Glutamatergic neuron (in vitro differentiated cells): ENCODE measurements at regions not wholly inside any gene's neighbourhood (a gene's known extent, or its start where the extent isn't known, plus 50 kb on each side); places are given as distances from the start of the nearest gene placed in this dataset.

Experiments
- DNase-seq: peaks from one replicate; pipeline ENCODE4 v3.0.0; 2022
- H3K27ac Mint-ChIP-seq: one replicate; pipeline ENCODE4 v1.8.0; 2020; ENCODE audit warnings: mild to moderate bottlenecking, mixed read lengths, inconsistent platforms; ENCODE audit not compliant: unreplicated experiment
- H3K27me3 Mint-ChIP-seq: one replicate; pipeline ENCODE4 v1.8.0; 2020; ENCODE audit warnings: mild to moderate bottlenecking, moderate library complexity, mixed read lengths, inconsistent platforms; ENCODE audit not compliant: unreplicated experiment
- H3K36me3 Mint-ChIP-seq: one replicate; pipeline ENCODE4 v1.8.0; 2020; ENCODE audit warnings: mild to moderate bottlenecking, mixed read lengths, inconsistent platforms; ENCODE audit not compliant: unreplicated experiment
- H3K4me1 Mint-ChIP-seq: one replicate; pipeline ENCODE4 v1.8.0; 2020; ENCODE audit warnings: mild to moderate bottlenecking, low read depth, mixed read lengths, inconsistent platforms; ENCODE audit not compliant: unreplicated experiment
- H3K4me3 Mint-ChIP-seq: one replicate; pipeline ENCODE4 v1.8.0; 2020; ENCODE audit warnings: mild to moderate bottlenecking, mixed read lengths, inconsistent platforms; ENCODE audit not compliant: unreplicated experiment
- H3K9me3 Mint-ChIP-seq: one replicate; pipeline ENCODE4 v1.8.0; 2020; ENCODE audit warnings: mild to moderate bottlenecking, moderate library complexity, mixed read lengths, inconsistent platforms; ENCODE audit not compliant: unreplicated experiment
- CTCF ChIP-seq: fragments of 200-600 bp; sonication (generic); IDR thresholded peaks from one replicate; pipeline ENCODE4 v1.5.0; 2021; ENCODE audit not compliant: partially characterized antibody, unreplicated experiment

GRCh38 chr12:18969512-18969911 lies 160.0 kb upstream of the PLEKHA5 start:
- H3K27me3 Mint-ChIP-seq: peaks cover 6% of the 10 kb centered on the region
- peaks cover 4% of the 10 kb centered on the region for H3K9me3 Mint-ChIP-seq
- no peaks in the 10 kb centered on the region for H3K36me3 Mint-ChIP-seq
- no peak for TF ChIP-seq CTCF
- H3K27ac Mint-ChIP-seq: no peak overlapping the region
- peaks cover 43% of the 10 kb centered on the region for H3K4me1 Mint-ChIP-seq
- H3K4me3 Mint-ChIP-seq: no peak overlapping the region
- no peak for DNase-seq

DNA sequence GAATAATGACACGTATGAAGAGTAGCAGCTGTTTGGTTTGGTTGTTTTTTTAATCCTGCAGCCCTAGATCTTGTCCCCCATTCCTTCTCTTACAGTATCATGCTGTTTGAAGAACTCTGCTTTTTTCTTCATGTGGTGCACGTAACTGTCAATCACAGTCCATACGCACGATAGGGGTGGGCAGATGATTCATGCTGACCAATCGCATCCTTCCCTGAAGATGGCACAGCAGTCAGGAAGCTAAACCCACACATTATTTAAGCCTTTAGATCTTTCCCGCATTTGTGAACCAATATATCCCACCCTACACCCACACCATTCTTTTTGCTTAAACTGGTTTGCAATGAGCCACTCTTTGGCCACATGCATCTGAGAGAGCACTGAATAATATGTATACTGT lies 158.9 kb upstream of the PLEKHA5 start:
- Mint-ChIP-seq H3K4me3 (no peak overlapping the region), H3K4me1 (peaks cover 32% of the 10 kb centered on the region), H3K36me3 (no peaks in the 10 kb centered on the region), H3K9me3 (peaks cover 4% of the 10 kb centered on the region), H3K27me3 (peaks cover 2% of the 10 kb centered on the region), H3K27ac (no peak overlapping the region)
- TF ChIP-seq CTCF: no peak
- no peak for DNase-seq

DNA sequence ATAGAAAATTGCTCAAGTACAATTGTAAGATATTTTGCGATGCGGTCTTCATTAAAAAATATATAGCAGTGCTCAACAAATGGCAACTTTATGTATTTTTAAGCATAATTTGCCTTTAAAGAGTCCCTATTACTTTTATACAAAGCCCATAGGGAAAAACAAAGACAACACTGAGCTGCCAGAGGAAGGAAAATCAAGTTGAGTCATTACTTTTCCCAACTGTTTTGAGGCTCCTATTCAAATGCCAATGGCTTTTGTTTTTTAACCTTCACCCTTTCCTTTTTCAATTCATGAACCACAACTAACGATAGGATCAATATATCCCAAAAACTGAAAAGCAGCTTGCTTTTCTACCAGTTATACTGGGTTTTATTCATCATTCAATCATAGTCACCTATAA lies 157.6 kb upstream of the PLEKHA5 start:
- no peak for DNase-seq
- H3K4me1 Mint-ChIP-seq: peaks cover 20% of the 10 kb centered on the region
- no peak overlapping the region for H3K27ac Mint-ChIP-seq
- no peak for TF ChIP-seq CTCF
- peaks cover 9% of the 10 kb centered on the region for H3K36me3 Mint-ChIP-seq
- peaks cover 5% of the 10 kb centered on the region for H3K9me3 Mint-ChIP-seq
- peaks cover 2% of the 10 kb centered on the region for H3K27me3 Mint-ChIP-seq
- H3K4me3 Mint-ChIP-seq: no peak overlapping the region

GRCh38 chr12:18975933-18976332 lies 153.6 kb upstream of the PLEKHA5 start:
- no peak for TF ChIP-seq CTCF

DNA sequence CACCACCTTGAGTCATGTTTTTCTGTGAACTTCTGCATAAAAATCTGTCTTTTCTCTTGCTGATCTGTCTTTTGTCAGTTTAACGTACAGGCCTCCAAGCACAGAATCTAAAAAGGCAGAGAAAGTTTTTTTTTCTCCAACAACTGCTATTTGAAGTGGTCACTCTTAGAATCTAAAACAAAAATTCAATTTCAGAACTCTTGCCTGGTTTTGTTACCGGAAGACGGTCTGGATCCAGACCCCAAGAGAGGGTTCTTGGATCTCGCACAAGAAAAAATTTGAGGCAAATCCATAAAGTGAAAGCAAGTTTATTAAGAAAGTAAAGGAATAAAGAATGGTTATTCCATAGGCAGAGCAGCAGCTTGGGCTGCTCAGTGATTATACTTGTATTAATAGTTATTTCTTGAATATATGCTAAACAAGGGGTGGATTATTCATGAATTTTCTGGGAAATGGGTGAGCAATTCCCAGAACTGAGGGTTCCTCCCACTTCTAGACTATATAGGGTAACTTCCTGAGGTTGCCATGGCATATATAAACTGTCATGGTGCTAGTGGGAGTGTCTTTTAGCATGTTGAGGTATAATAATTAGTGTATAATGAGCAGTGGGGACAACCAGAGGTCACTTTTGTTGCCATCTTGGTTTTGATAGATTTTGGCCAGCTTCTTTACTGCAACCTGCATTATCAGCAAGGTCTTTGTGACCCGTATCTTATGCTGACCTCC lies 150.0 kb upstream of the PLEKHA5 start:
- Mint-ChIP-seq H3K27ac (no peak overlapping the region), H3K9me3 (peaks cover 4% of the 10 kb centered on the region), H3K27me3 (no peaks in the 10 kb centered on the region), H3K36me3 (peaks cover 29% of the 10 kb centered on the region), H3K4me1 (no peaks in the 10 kb centered on the region), H3K4me3 (no peak overlapping the region)
- TF ChIP-seq CTCF: no peak
- no peak for DNase-seq

More at GRCh38 chr12:18975933-18976332, 153.6 kb upstream of the PLEKHA5 start:
- no peak for DNase-seq
- Mint-ChIP-seq H3K27ac (no peak overlapping the region), H3K36me3 (peaks cover 20% of the 10 kb centered on the region), H3K9me3 (peaks cover 3% of the 10 kb centered on the region), H3K4me3 (no peak overlapping the region), H3K27me3 (no peaks in the 10 kb centered on the region), H3K4me1 (no peaks in the 10 kb centered on the region)
